IPS-20b (cell line): ENCODE measurements at regions not wholly inside any gene's neighbourhood (a gene's known extent, or its start where the extent isn't known, plus 50 kb on each side); places are given as distances from the start of the nearest gene placed in this dataset.

Experiments used
- H3K27ac ChIP-seq: one replicate; pipeline ENCODE4 v1.5.1; 2013; ENCODE audit warnings: low read length
- H3K27me3 ChIP-seq: 2 replicates; pipeline ENCODE4 v1.6.1; 2013; ENCODE audit warnings: mild to moderate bottlenecking, low read length, inconsistent platforms; ENCODE audit not compliant: insufficient read depth
- H3K36me3 ChIP-seq: 2 replicates; pipeline ENCODE4 v1.6.1; 2013; ENCODE audit warnings: low read depth, mild to moderate bottlenecking, inconsistent platforms, low read length, moderate library complexity; ENCODE audit not compliant: insufficient read depth
- H3K4me1 ChIP-seq: 2 replicates; pipeline ENCODE4 v1.6.1; 2013; ENCODE audit warnings: mild to moderate bottlenecking, control low read depth, inconsistent platforms, low read length, moderate library complexity; ENCODE audit not compliant: insufficient read depth
- H3K4me3 ChIP-seq: 2 replicates; pipeline ENCODE4 v1.5.1; 2013; ENCODE audit warnings: mild to moderate bottlenecking, low read length, inconsistent platforms
- H3K9ac ChIP-seq: 2 replicates; pipeline ENCODE4 v1.6.1; 2013; ENCODE audit warnings: low read depth, mild to moderate bottlenecking, inconsistent platforms, low read length, moderate library complexity
- H3K9me3 ChIP-seq: 2 replicates; pipeline ENCODE4 v1.6.1; 2013; ENCODE audit warnings: mild to moderate bottlenecking, low read depth, low read length, inconsistent platforms; ENCODE audit not compliant: insufficient read depth

- Histone ChIP-seq H3K4me1 (no peaks in the 10 kb centered on the region), H3K27ac (no peak overlapping the region), H3K27me3 (no peaks in the 10 kb centered on the region), H3K36me3 (no peaks in the 10 kb centered on the region), H3K4me3 (no peak overlapping the region), H3K9me3 (no peaks in the 10 kb centered on the region), H3K9ac (no peak overlapping the region)
Measured at GRCh38 chr3:104785947-104786346, 580.8 kb upstream of the ALCAM start.

DNA sequence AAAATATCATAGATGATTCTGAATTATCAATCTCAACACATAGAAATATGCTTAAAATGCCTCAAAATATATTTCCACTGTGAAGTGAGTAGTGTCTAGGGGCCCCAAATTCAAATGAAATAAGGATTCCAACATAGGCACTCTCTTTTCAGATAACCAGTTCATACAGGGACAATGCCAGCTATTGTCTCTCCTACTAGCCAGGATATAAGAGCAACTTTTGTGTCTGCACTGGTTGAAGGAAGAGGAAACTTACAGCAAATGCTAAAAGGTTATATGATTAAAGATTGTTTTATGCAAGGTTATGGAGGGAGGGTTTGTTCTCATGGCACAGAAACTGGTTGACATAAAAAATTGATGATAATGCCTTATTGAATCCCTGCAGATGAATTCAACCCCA is 579.4 kb upstream of the ALCAM start:
- Histone ChIP-seq H3K9me3 (no peaks in the 10 kb centered on the region), H3K9ac (no peak overlapping the region), H3K4me1 (no peaks in the 10 kb centered on the region), H3K4me3 (no peak overlapping the region), H3K27me3 (no peaks in the 10 kb centered on the region), H3K36me3 (no peaks in the 10 kb centered on the region), H3K27ac (no peak overlapping the region)

- Histone ChIP-seq H3K4me1 (no peaks in the 10 kb centered on the region), H3K9ac (no peak overlapping the region), H3K27ac (no peak overlapping the region)
Measured at GRCh38 chr3:104788807-104789206, 577.9 kb upstream of the ALCAM start.

DNA sequence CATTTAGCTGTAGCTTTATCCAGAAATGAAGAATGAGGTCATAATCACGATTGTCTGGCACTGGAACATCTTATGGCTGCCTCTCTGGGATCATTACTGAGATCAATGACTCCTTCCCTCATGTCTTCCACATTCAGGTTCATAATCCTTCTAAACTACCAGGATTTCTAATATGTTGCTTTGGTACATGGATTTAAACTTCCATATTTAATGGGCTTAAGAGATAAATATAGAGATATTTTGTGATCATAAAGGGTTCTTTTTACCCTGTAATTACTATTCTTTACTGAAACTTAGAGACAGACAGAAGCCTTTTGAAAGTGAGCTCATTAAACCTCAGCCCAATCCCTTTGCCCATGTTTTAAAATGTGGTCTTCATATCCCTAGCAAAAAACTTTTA is 575.4 kb upstream of the ALCAM start:
- H3K9me3 ChIP-seq = no peaks in the 10 kb centered on the region
- no peaks in the 10 kb centered on the region for H3K4me1 ChIP-seq
- no peaks in the 10 kb centered on the region for H3K36me3 ChIP-seq
- H3K4me3 ChIP-seq = no peak overlapping the region
- no peak overlapping the region for H3K9ac ChIP-seq
- no peak overlapping the region for H3K27ac ChIP-seq
- H3K27me3 ChIP-seq = no peaks in the 10 kb centered on the region

More at GRCh38 chr3:104788807-104789206, 577.9 kb upstream of the ALCAM start:
- no peaks in the 10 kb centered on the region for H3K9me3 ChIP-seq
- no peak overlapping the region for H3K4me3 ChIP-seq
- H3K36me3 ChIP-seq = no peaks in the 10 kb centered on the region
- H3K27me3 ChIP-seq = no peaks in the 10 kb centered on the region

DNA sequence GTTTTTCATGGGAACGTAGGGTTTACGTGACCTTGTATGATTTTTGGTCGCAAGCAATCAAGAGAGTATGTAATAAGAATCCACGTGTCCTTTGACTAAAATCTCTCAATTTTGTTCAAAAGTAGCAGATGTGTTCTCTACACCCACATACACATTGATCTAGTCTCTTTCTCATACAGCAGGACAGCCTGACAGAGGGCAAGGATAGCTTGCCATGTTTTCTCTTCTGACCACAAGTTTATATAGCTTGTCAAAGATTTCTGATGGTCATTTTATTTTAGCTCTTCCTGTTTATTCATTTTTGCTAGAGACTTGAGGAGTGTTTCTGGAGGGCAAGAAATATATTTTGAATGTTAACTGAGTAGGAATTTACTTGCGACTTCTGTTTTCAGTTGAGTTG is 570.2 kb upstream of the ALCAM start:
- no peaks in the 10 kb centered on the region for H3K4me1 ChIP-seq

DNA sequence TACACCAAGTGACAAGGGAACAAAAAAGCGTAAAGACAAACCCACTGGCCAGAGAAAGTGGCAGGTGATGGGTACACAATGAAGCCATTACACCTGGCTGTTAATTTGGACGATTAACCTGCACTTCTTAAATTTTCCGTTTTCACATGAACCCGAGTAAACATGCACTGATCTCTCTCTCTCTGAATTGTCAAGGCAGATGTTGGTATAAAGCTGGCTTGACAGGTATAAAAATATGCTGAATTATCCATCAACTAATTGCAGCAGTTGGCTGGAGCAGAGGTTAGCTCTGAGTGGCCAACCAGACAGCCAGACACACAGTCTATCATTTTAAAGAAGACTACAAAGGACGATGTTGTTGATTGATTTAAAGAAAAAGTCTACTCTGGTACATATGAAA is 561.7 kb upstream of the ALCAM start:
- no peak overlapping the region for H3K9ac ChIP-seq
- H3K9me3 ChIP-seq = no peaks in the 10 kb centered on the region
- no peak overlapping the region for H3K4me3 ChIP-seq
- no peak overlapping the region for H3K27ac ChIP-seq
- no peaks in the 10 kb centered on the region for H3K27me3 ChIP-seq
- H3K4me1 ChIP-seq = no peaks in the 10 kb centered on the region
- no peaks in the 10 kb centered on the region for H3K36me3 ChIP-seq

More for the DNA sequence above, 570.2 kb upstream of the ALCAM start:
- H3K36me3 ChIP-seq = no peaks in the 10 kb centered on the region
- H3K9ac ChIP-seq = no peak overlapping the region
- H3K27ac ChIP-seq = no peak overlapping the region
- H3K27me3 ChIP-seq = no peaks in the 10 kb centered on the region
- H3K9me3 ChIP-seq = no peaks in the 10 kb centered on the region
- no peak overlapping the region for H3K4me3 ChIP-seq

DNA sequence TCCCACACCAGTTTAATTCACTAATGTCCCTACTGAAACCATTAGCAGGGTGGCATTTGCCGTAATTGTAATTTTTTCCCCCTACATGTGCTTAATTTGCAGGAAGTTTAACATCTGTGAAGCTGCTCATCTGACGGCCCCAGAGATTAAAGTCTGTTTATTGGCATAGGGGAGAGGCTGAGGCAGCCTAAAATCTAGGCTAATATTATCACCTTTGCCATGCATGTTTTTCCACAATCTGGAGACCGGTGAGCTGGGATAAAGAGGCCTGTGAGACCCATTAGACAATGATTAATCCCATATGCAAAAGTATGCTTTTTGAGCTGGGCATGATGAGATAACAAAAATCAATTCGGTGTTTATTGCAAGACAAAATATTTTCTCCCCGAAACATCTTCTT is 561.2 kb upstream of the ALCAM start:
- no peak overlapping the region for H3K4me3 ChIP-seq
- no peak overlapping the region for H3K9ac ChIP-seq
- H3K36me3 ChIP-seq = no peaks in the 10 kb centered on the region
- H3K27ac ChIP-seq = no peak overlapping the region
- H3K9me3 ChIP-seq = no peaks in the 10 kb centered on the region
- H3K4me1 ChIP-seq = no peaks in the 10 kb centered on the region
- H3K27me3 ChIP-seq = no peaks in the 10 kb centered on the region

- no peak overlapping the region for H3K4me3 ChIP-seq
- no peak overlapping the region for H3K27ac ChIP-seq
- no peak overlapping the region for H3K9ac ChIP-seq
- no peaks in the 10 kb centered on the region for H3K9me3 ChIP-seq
- H3K4me1 ChIP-seq = peaks cover 7% of the 10 kb centered on the region; the same call in 1 of the 2 replicates
- H3K27me3 ChIP-seq = no peaks in the 10 kb centered on the region
- H3K36me3 ChIP-seq = no peaks in the 10 kb centered on the region
Measured at GRCh38 chr3:104810896-104811295, 555.8 kb upstream of the ALCAM start.

DNA sequence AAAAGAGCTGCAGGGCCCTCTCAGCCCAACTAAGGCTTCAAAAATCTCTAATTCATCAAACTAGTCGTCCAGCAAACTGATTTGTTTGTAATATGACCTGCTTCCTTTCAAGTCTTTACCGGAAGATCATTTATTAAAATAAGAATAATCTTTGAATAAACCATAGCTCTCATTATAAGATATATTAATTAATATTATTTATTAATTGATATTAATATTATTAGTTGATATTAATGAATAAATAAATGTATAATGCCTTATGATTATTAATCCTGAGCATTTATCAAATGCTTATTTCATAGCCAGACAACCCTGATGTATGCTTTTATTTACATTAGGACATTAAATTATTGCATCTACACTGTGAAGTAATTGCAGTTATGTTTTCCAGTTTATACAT is 550.7 kb upstream of the ALCAM start:
- no peak overlapping the region for H3K4me3 ChIP-seq
- H3K9ac ChIP-seq = no peak overlapping the region
- no peaks in the 10 kb centered on the region for H3K27me3 ChIP-seq
- H3K27ac ChIP-seq = no peak overlapping the region
- H3K4me1 ChIP-seq = peaks cover 14% of the 10 kb centered on the region; the same call in 1 of the 2 replicates
- H3K36me3 ChIP-seq = no peaks in the 10 kb centered on the region
- peaks cover 11% of the 10 kb centered on the region for H3K9me3 ChIP-seq

DNA sequence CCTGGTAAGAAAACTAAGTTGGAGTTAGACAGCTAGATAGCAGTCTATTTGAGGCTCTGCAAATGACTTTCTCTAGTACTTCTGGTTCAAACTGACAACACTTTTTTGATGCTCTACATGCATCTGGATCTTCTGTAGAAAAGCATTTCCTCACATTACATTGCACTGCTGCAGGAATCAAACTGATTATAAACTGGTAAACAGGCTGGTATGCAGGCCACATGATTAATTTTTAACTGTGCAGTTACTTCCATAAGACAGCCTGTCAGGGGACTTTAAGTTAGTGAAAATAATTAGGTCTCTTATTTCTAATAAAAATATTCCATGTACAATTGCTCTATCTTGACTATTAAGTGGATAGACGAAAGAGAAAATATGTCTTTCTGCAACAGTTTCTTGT is 550.0 kb upstream of the ALCAM start:
- Histone ChIP-seq H3K36me3 (no peaks in the 10 kb centered on the region), H3K4me3 (no peak overlapping the region), H3K9ac (no peak overlapping the region), H3K27ac (no peak overlapping the region), H3K9me3 (peaks cover 18% of the 10 kb centered on the region), H3K4me1 (peaks cover 14% of the 10 kb centered on the region; the same call in 1 of the 2 replicates), H3K27me3 (no peaks in the 10 kb centered on the region)

DNA sequence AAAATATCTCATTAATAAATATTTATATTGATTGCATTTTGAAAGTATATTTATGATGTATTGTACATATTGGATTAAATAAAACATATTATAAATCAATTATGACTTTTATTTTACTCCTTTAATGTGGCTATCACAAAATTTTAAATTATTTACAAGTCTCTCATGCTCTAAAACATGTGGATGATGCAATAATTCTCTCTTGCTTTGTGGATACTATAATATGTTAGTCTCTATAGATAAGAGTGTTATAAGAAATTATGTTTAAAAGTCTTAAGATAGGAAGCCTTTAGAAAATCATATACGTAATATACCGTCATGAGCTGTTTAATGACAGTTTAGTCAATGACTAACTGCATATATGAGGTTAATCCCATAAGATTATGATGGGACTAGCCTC is 547.4 kb upstream of the ALCAM start:
- Histone ChIP-seq H3K9me3 (peaks cover 32% of the 10 kb centered on the region), H3K27ac (no peak overlapping the region), H3K36me3 (no peaks in the 10 kb centered on the region), H3K9ac (no peak overlapping the region), H3K4me1 (peaks cover 17% of the 10 kb centered on the region; the same call in 1 of the 2 replicates), H3K27me3 (no peaks in the 10 kb centered on the region), H3K4me3 (no peak overlapping the region)

GRCh38 chr3:104820959-104821358 is 545.8 kb upstream of the ALCAM start:
- Histone ChIP-seq H3K9ac (no peak overlapping the region), H3K4me3 (no peak overlapping the region), H3K36me3 (no peaks in the 10 kb centered on the region), H3K4me1 (peaks cover 24% of the 10 kb centered on the region; the same call in 1 of the 2 replicates), H3K27ac (no peak overlapping the region), H3K27me3 (no peaks in the 10 kb centered on the region), H3K9me3 (peaks cover 32% of the 10 kb centered on the region)
